NCI-H1092 treated with DMSO at 0.1 percent for 48 hours (cell line): ENCODE measurements at regions not wholly inside any gene's neighbourhood (a gene's known extent, or its start where the extent isn't known, plus 50 kb on each side); places are given as distances from the start of the nearest gene placed in this dataset.

ENCODE experiments used
- DNase-seq: peaks from one replicate; lab custom pipeline; 2025; lab: John Stamatoyannopoulos, UW

- DNase-seq: no peak
Measured at GRCh38 chr19:31601855-31602254, 252.6 kb upstream of the TSHZ3 start.

GRCh38 chr19:31602548-31602947 is 253.3 kb upstream of the TSHZ3 start:
- DNase-seq: no peak

- DNase-seq: no peak
Measured at GRCh38 chr19:31604493-31605040, 255.3 kb upstream of the TSHZ3 start.

- no peak for DNase-seq
Measured at GRCh38 chr19:31610018-31610417, 260.8 kb upstream of the TSHZ3 start.

GRCh38 chr19:31611046-31611877 is 262.0 kb upstream of the TSHZ3 start:
- DNase-seq: no peak

GRCh38 chr19:31612873-31613272 is 263.6 kb upstream of the TSHZ3 start:
- no peak for DNase-seq

GRCh38 chr19:31613683-31614219 is 264.5 kb upstream of the TSHZ3 start:
- DNase-seq: no peak

GRCh38 chr19:31616031-31616430 is 266.8 kb upstream of the TSHZ3 start:
- no peak for DNase-seq

- no peak for DNase-seq
Measured at GRCh38 chr19:31617010-31617585, 267.9 kb upstream of the TSHZ3 start.

- DNase-seq: no peak
Measured at GRCh38 chr19:31625056-31625455, 275.8 kb upstream of the TSHZ3 start.

- DNase-seq: no peak
Measured at GRCh38 chr19:31625575-31625974, 276.3 kb upstream of the TSHZ3 start.

GRCh38 chr19:31626941-31627340 is 277.7 kb upstream of the TSHZ3 start:
- DNase-seq: no peak

- DNase-seq: no peak
Measured at GRCh38 chr19:31627620-31628365, 278.6 kb upstream of the TSHZ3 start.

- DNase-seq: no peak
Measured at GRCh38 chr19:31629579-31630363, 280.5 kb upstream of the TSHZ3 start.

- no peak for DNase-seq
Measured at GRCh38 chr19:31633014-31633413, 283.8 kb upstream of the TSHZ3 start.

GRCh38 chr19:31639306-31639705 is 290.1 kb upstream of the TSHZ3 start:
- DNase-seq: no peak

GRCh38 chr19:31641591-31641990 is 292.4 kb upstream of the TSHZ3 start:
- DNase-seq: no peak

GRCh38 chr19:31648347-31648746 is 299.1 kb upstream of the TSHZ3 start:
- DNase-seq: no peak

GRCh38 chr19:31656507-31656906 is 307.3 kb upstream of the TSHZ3 start:
- DNase-seq: no peak

- no peak for DNase-seq
Measured at GRCh38 chr19:31658993-31659896, 310.0 kb upstream of the TSHZ3 start.

GRCh38 chr19:31659897-31660210 is 310.6 kb upstream of the TSHZ3 start:
- DNase-seq: no peak
